Smooth muscle cell (in vitro differentiated cells): ENCODE measurements at regions not wholly inside any gene's neighbourhood (a gene's known extent, or its start where the extent isn't known, plus 50 kb on each side); places are given as distances from the start of the nearest gene placed in this dataset.

Experiments
- DNase-seq: peaks from one replicate; lab custom pipeline; 2025; ENCODE audit not compliant: unreplicated experiment; lab: John Stamatoyannopoulos, UW
- H2AFZ ChIP-seq: fragments of 200-600 bp; sonication (generic); 2 replicates; pipeline ENCODE4 v1.6.0; 2016; ENCODE audit warnings: antibody characterized with exemption, low read depth, mild to moderate bottlenecking
- H3F3A ChIP-seq: fragments of 200-600 bp; sonication (generic); 2 replicates; pipeline ENCODE4 v1.6.0; 2017; ENCODE audit warnings: antibody characterized with exemption, low read depth
- H3K27ac ChIP-seq: fragments of 200-600 bp; sonication (generic); 2 replicates; pipeline ENCODE4 v1.5.1; 2016; ENCODE audit warnings: low read depth, mild to moderate bottlenecking
- H3K27me3 ChIP-seq: fragments of 200-600 bp; sonication (generic); 2 replicates; pipeline ENCODE4 v1.6.1; 2016; ENCODE audit warnings: low read depth, mild to moderate bottlenecking
- H3K36me3 ChIP-seq: fragments of 200-600 bp; sonication (generic); 2 replicates; pipeline ENCODE4 v1.5.1; 2016; ENCODE audit warnings: low read depth
- H3K4me1 ChIP-seq: fragments of 200-600 bp; sonication (generic); 2 replicates; pipeline ENCODE4 v1.5.1; 2016; ENCODE audit warnings: low read depth
- H3K4me2 ChIP-seq: fragments of 200-600 bp; sonication (generic); 2 replicates; pipeline ENCODE4 v1.6.0; 2016; ENCODE audit warnings: mild to moderate bottlenecking
- H3K4me3 ChIP-seq: fragments of 200-600 bp; sonication (generic); 2 replicates; pipeline ENCODE4 v1.5.1; 2016; ENCODE audit warnings: mild to moderate bottlenecking
- H3K79me2 ChIP-seq: fragments of 200-600 bp; sonication (generic); 2 replicates; pipeline ENCODE4 v1.6.0; 2016; ENCODE audit warnings: low read depth, mild to moderate bottlenecking
- H3K9ac ChIP-seq: fragments of 200-600 bp; sonication (generic); 2 replicates; pipeline ENCODE4 v1.6.0; 2016; ENCODE audit warnings: low read depth
- H3K9me3 ChIP-seq: fragments of 200-600 bp; sonication (generic); replicated peaks from 2 replicates; pipeline ENCODE4 v1.5.1; 2016; ENCODE audit warnings: low read depth
- H4K20me1 ChIP-seq: fragments of 200-600 bp; sonication (generic); 2 replicates; pipeline ENCODE4 v1.6.0; 2016; ENCODE audit warnings: low read depth
- WGBS: methylation state at CpG from one replicate; pipeline ENCODE4 v1.1.7; 2016; ENCODE audit warnings: low lambda C conversion rate; 5-methylcytosine and 5-hydroxymethylcytosine counted together
- TF ChIP-seq, protein P1 (sequence below): fragments of 200-600 bp; sonication (generic); IDR thresholded peaks from 2 replicates; pipeline ENCODE4 v1.5.1; 2017; ENCODE audit warnings: borderline replicate concordance, mild to moderate bottlenecking, antibody characterized with exemption; ENCODE audit not compliant: insufficient read depth, poor library complexity, severe bottlenecking

DNA sequence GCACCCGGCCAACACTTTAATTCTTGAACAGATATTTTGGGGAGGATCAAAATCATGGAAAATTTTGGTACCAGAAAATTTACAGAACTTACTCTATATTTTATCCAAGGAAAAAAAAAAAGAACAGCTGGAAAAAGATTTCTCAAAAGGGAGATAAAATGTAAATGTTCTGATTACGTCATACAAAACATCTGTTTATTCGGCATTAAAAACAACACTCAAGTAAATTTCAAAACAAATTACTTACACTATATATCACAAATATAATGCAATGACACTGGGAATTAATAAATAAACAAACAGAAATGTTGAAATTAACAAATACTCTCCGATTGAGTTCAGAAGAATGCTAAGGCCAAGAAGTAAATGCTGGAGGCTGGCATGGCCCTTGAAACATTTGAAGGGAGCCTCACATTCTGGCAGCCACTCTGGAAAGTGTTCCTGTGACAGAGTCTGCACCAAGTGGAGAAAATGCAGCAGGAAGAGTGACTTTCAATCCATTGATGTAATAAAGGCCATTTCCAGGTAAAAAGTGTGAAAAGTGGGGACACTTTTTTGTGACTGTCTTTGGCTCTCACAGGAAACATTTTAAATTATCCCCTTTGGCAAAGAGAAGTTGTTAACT is 486.0 kb upstream of the CTSO start:
- no peak overlapping the region for H3K9ac ChIP-seq
- no peaks in the 10 kb centered on the region for H3K4me1 ChIP-seq
- no peak for DNase-seq
- H3K4me2 ChIP-seq = no peak overlapping the region
- no peaks in the 10 kb centered on the region for H4K20me1 ChIP-seq
- no peaks in the 10 kb centered on the region for H3K27me3 ChIP-seq
- no peaks in the 10 kb centered on the region for H3K79me2 ChIP-seq
- H2AFZ ChIP-seq = no peak overlapping the region
- WGBS = 91% methylated on average over 4 of the region's 4 CpGs
- H3K4me3 ChIP-seq = no peak overlapping the region
- TF ChIP-seq, protein P1, sequence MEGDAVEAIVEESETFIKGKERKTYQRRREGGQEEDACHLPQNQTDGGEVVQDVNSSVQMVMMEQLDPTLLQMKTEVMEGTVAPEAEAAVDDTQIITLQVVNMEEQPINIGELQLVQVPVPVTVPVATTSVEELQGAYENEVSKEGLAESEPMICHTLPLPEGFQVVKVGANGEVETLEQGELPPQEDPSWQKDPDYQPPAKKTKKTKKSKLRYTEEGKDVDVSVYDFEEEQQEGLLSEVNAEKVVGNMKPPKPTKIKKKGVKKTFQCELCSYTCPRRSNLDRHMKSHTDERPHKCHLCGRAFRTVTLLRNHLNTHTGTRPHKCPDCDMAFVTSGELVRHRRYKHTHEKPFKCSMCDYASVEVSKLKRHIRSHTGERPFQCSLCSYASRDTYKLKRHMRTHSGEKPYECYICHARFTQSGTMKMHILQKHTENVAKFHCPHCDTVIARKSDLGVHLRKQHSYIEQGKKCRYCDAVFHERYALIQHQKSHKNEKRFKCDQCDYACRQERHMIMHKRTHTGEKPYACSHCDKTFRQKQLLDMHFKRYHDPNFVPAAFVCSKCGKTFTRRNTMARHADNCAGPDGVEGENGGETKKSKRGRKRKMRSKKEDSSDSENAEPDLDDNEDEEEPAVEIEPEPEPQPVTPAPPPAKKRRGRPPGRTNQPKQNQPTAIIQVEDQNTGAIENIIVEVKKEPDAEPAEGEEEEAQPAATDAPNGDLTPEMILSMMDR = no peak
- H3K36me3 ChIP-seq = no peaks in the 10 kb centered on the region
- H3K27ac ChIP-seq = no peak overlapping the region
- no peaks in the 10 kb centered on the region for H3K9me3 ChIP-seq
- no peaks in the 10 kb centered on the region for H3F3A ChIP-seq

DNA sequence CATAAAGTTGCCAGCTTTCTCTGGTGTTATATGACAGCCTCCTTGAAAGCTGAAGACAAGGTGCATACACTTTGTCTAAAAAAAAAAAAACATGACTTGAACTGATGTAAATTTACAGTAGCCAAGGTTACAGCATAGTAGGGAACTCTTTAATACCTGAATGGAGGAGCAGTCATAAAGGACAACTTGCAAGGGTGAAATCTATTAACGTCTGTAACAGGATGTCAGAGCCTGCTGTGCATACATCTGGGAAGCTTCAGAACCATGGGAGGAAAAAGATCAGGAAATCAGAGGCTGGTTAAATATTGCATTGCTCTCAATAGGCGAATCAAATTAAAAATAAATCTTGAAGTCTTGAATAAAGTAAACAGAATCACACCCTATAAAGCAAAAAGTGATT is 484.0 kb upstream of the CTSO start:
- H3K27ac ChIP-seq = no peak overlapping the region
- H3K36me3 ChIP-seq = no peaks in the 10 kb centered on the region
- no peak overlapping the region for H3K4me3 ChIP-seq
- no peaks in the 10 kb centered on the region for H4K20me1 ChIP-seq
- no peak overlapping the region for H3K4me2 ChIP-seq
- no peak for DNase-seq
- H3K27me3 ChIP-seq = no peaks in the 10 kb centered on the region
- 41% methylated on average over 2 of the region's 2 CpGs for WGBS
- no peaks in the 10 kb centered on the region for H3K4me1 ChIP-seq
- no peak overlapping the region for H3K9ac ChIP-seq
- no peaks in the 10 kb centered on the region for H3K9me3 ChIP-seq
- H3K79me2 ChIP-seq = no peaks in the 10 kb centered on the region
- peak overlapping the region; percentile 68 for H2AFZ ChIP-seq
- H3F3A ChIP-seq = no peaks in the 10 kb centered on the region
- TF ChIP-seq, protein P1 = no peak

DNA sequence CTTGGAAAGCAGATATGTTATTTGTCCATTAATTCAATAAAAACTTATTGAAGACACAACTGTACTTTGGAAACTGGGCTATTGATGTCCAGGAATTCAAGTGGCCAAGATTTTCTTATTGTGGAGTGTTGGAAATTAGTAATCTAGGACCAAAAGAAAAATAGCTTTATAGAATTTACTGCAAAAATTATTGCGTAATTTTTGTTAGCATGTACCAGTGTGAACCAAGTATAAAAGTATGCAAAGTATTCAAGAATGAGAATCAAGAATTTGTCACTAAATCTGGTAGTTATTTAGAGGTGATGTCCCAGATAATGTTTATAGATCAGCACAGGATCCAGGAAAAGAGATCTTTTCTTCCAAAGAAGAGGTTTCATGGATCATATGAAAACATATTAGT is 468.9 kb upstream of the CTSO start:
- no peaks in the 10 kb centered on the region for H3K27me3 ChIP-seq
- TF ChIP-seq, protein P1 = no peak
- DNase-seq = no peak
- H2AFZ ChIP-seq = no peak overlapping the region
- no peak overlapping the region for H3K4me2 ChIP-seq
- H3K4me3 ChIP-seq = no peak overlapping the region
- peaks cover 7% of the 10 kb centered on the region for H3F3A ChIP-seq
- H4K20me1 ChIP-seq = no peaks in the 10 kb centered on the region
- peaks cover 5% of the 10 kb centered on the region for H3K4me1 ChIP-seq
- no peaks in the 10 kb centered on the region for H3K36me3 ChIP-seq
- no peaks in the 10 kb centered on the region for H3K9me3 ChIP-seq
- no peak overlapping the region for H3K9ac ChIP-seq
- 100% methylated on average over 1 of the region's 1 CpG for WGBS
- no peaks in the 10 kb centered on the region for H3K79me2 ChIP-seq
- no peak overlapping the region for H3K27ac ChIP-seq

DNA sequence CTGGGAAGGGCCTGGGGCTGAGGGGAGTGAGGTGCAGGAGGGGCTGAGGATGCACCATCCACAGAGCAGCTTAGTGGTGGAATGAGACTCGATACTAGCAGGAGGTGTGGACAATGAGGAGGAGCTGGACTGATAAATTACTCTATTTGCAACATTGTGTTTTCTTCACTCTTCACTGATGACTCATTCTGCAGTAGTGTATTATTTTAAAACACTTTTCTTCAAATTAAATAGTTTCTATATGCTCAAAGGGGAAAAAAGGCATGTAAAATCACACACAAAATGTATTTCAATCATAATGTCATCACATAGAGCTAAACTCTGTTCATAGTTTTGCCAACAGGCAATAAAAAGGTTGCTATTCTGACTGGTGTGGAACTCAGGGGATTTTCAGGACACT is 467.0 kb upstream of the CTSO start:
- H3K4me1 ChIP-seq = peaks cover 5% of the 10 kb centered on the region
- no peaks in the 10 kb centered on the region for H3K27me3 ChIP-seq
- H4K20me1 ChIP-seq = no peaks in the 10 kb centered on the region
- H3K9ac ChIP-seq = no peak overlapping the region
- no peak for DNase-seq
- WGBS = 8% methylated on average over 1 of the region's 1 CpG
- H3K4me3 ChIP-seq = no peak overlapping the region
- H3K36me3 ChIP-seq = no peaks in the 10 kb centered on the region
- peak overlapping the region; percentile 0 for H3K4me2 ChIP-seq
- H3F3A ChIP-seq = peaks cover 7% of the 10 kb centered on the region
- TF ChIP-seq, protein P1 = no peak
- no peak overlapping the region for H3K27ac ChIP-seq
- no peaks in the 10 kb centered on the region for H3K79me2 ChIP-seq
- peak overlapping the region; percentile 56 for H2AFZ ChIP-seq
- H3K9me3 ChIP-seq = no peaks in the 10 kb centered on the region
